IMR-90 (cell line): ENCODE measurements at regions not wholly inside any gene's neighbourhood (a gene's known extent, or its start where the extent isn't known, plus 50 kb on each side); places are given as distances from the start of the nearest gene placed in this dataset.

Experiments used
- ATAC-seq: fragments of 200-7000 bp; cut with Tn5 transposase; 2 replicates; pipeline ENCODE4 v1.9.1; 2020; ENCODE audit warnings: low read depth, mild to moderate bottlenecking, moderate library complexity
- BruUV-seq: library from RNA; stranded (reverse); fragments of 400-500 nt; replicated peaks from 2 replicates; lab custom pipeline; 2021; lab: Mats Ljungman, UMichigan
- CTCF ChIA-PET: fragments of 300-600 bp; formaldehyde crosslinking; extraction: SDS; loops from one replicate; lab custom pipeline; 2021; ENCODE audit warnings: antibody characterized with exemption; lab: Yijun Ruan, JAX
- POLR2A ChIA-PET: fragments of 300-600 bp; sonication (Branson Sonifier 250); formaldehyde crosslinking; loops from one replicate; lab custom pipeline; 2022; ENCODE audit warnings: antibody characterized with exemption; ENCODE audit not compliant: unreplicated experiment; lab: Charles Lee
- DNase-seq: peaks from one replicate; pipeline ENCODE4 v3.0.0; 2013
- H2AFZ ChIP-seq: replicated peaks from 2 replicates; pipeline ENCODE3; 2013; ENCODE audit warnings: low read length, mild to moderate bottlenecking; ENCODE audit not compliant: poor library complexity
- H2AK5ac ChIP-seq: 2 replicates; pipeline ENCODE4 v1.6.1; 2013; ENCODE audit warnings: low read depth, low read length, inconsistent platforms
- H2AK9ac ChIP-seq: replicated peaks from 2 replicates; pipeline ENCODE3; 2013; ENCODE audit warnings: mild to moderate bottlenecking, low read depth, low read length, moderate library complexity; ENCODE audit not compliant: poor library complexity
- H2BK120ac ChIP-seq: 2 replicates; pipeline ENCODE4 v1.6.1; 2013; ENCODE audit warnings: low read depth, low read length, inconsistent platforms
- H2BK15ac ChIP-seq: 3 replicates; pipeline ENCODE4 v1.6.1; 2013; ENCODE audit warnings: low read depth, low read length, inconsistent platforms
- H2BK20ac ChIP-seq: 2 replicates; pipeline ENCODE4 v1.6.1; 2013; ENCODE audit warnings: low read depth, mild to moderate bottlenecking, inconsistent platforms, low read length, moderate library complexity
- H2BK5ac ChIP-seq: 2 replicates; pipeline ENCODE4 v1.6.1; 2013; ENCODE audit warnings: mild to moderate bottlenecking, low read depth, low read length, inconsistent platforms; ENCODE audit not compliant: poor library complexity, severe bottlenecking
- H3K14ac ChIP-seq: replicated peaks from 2 replicates; pipeline ENCODE4 v1.6.1; 2013; ENCODE audit warnings: low read depth, low read length, inconsistent platforms
- H3K18ac ChIP-seq: 2 replicates; pipeline ENCODE4 v1.6.1; 2013; ENCODE audit warnings: low read depth, low read length, control low read depth
- H3K23ac ChIP-seq: 2 replicates; pipeline ENCODE4 v1.6.1; 2013; ENCODE audit warnings: low read depth, low read length, inconsistent platforms
- H3K27ac ChIP-seq: 2 replicates; pipeline ENCODE4 v1.5.1; 2013; ENCODE audit warnings: mild to moderate bottlenecking, control low read depth, low read length; ENCODE audit not compliant: insufficient read depth
- H3K27me3 ChIP-seq: 2 replicates; pipeline ENCODE4 v1.6.1; 2013; ENCODE audit warnings: low read length; ENCODE audit not compliant: control insufficient read depth, insufficient read depth
- H3K36me3 ChIP-seq: 2 replicates; pipeline ENCODE4 v1.6.1; 2013; ENCODE audit warnings: low read length, mixed read lengths; ENCODE audit not compliant: control insufficient read depth, insufficient read depth
- H3K4ac ChIP-seq: 2 replicates; pipeline ENCODE4 v1.6.1; 2013; ENCODE audit warnings: low read depth, low read length, inconsistent platforms
- H3K4me1 ChIP-seq: 2 replicates; pipeline ENCODE4 v1.6.1; 2013; ENCODE audit warnings: low read length, mixed read lengths; ENCODE audit not compliant: control insufficient read depth, insufficient read depth
- H3K4me2 ChIP-seq: 2 replicates; pipeline ENCODE4 v1.6.1; 2013; ENCODE audit warnings: low read depth, mild to moderate bottlenecking, control low read depth, low read length, moderate library complexity
- H3K4me3 ChIP-seq: 2 replicates; pipeline ENCODE4 v1.5.1; 2013; ENCODE audit warnings: low read depth, mild to moderate bottlenecking, control low read depth, low read length, moderate library complexity; ENCODE audit not compliant: insufficient read depth
- H3K56ac ChIP-seq: 2 replicates; pipeline ENCODE4 v1.6.1; 2013; ENCODE audit warnings: low read length, inconsistent platforms; ENCODE audit not compliant: insufficient read depth; ENCODE audit errors: extremely low read depth
- H3K79me1 ChIP-seq, 2 experiments: 2 replicates each; pipeline ENCODE4 v1.6.1; 2013; ENCODE audit warnings: low read length in 2 of 2, inconsistent platforms in 1 of 2, low read depth in 1 of 2
- H3K9ac ChIP-seq: 2 replicates; pipeline ENCODE4 v1.6.1; 2013; ENCODE audit warnings: low read depth, low read length, control low read depth
- H3K9me1 ChIP-seq: 2 replicates; pipeline ENCODE4 v1.6.1; 2013; ENCODE audit warnings: low read length, inconsistent platforms; ENCODE audit not compliant: insufficient read depth
- H3K9me3 ChIP-seq: 2 replicates; pipeline ENCODE4 v1.6.1; 2013; ENCODE audit warnings: low read length; ENCODE audit not compliant: control insufficient read depth, insufficient read depth
- H4K20me1 ChIP-seq: 2 replicates; pipeline ENCODE4 v1.6.1; 2013; ENCODE audit warnings: low read length, inconsistent platforms; ENCODE audit not compliant: insufficient read depth
- H4K5ac ChIP-seq: 2 replicates; pipeline ENCODE4 v1.6.1; 2013; ENCODE audit warnings: mild to moderate bottlenecking, low read depth, low read length, control low read depth
- H4K8ac ChIP-seq, 2 experiments: 2 replicates each; pipeline ENCODE4 v1.6.1; 2013; ENCODE audit warnings: low read depth in 2 of 2, low read length in 2 of 2, control low read depth in 1 of 2, inconsistent platforms in 1 of 2
- H4K91ac ChIP-seq: 2 replicates; pipeline ENCODE4 v1.6.1; 2013; ENCODE audit warnings: low read depth, low read length, inconsistent platforms; ENCODE audit not compliant: insufficient read depth
- CEBPB ChIP-seq: IDR thresholded peaks from 2 replicates; pipeline ENCODE4 v1.6.1; 2012; ENCODE audit warnings: low read depth, low read length, improper control_type of control experiment
- ELK1 ChIP-seq: fragments of 150-350 bp; IDR thresholded peaks from 2 replicates; pipeline ENCODE4 v1.6.1; 2016; ENCODE audit warnings: low read depth, mild to moderate bottlenecking, low read length, moderate library complexity, borderline replicate concordance
- FOS ChIP-seq: fragments of 150-350 bp; IDR thresholded peaks from 2 replicates; pipeline ENCODE4 v1.6.1; 2016; ENCODE audit warnings: low read depth, low read length
- MAZ ChIP-seq: IDR thresholded peaks from 2 replicates; pipeline ENCODE4 v1.6.1; 2012; ENCODE audit warnings: low read depth, mild to moderate bottlenecking, low read length, improper control_type of control experiment, moderate library complexity, borderline replicate concordance
- MXI1 ChIP-seq: IDR thresholded peaks from 2 replicates; pipeline ENCODE4 v1.6.1; 2012; ENCODE audit warnings: low read depth, mild to moderate bottlenecking, low read length, moderate library complexity, borderline replicate concordance
- POLR2A ChIP-seq: IDR thresholded peaks from 2 replicates; pipeline ENCODE4 v1.6.1; 2012; ENCODE audit warnings: mild to moderate bottlenecking, low read depth, low read length
- RAD21 ChIP-seq: IDR thresholded peaks from 2 replicates; pipeline ENCODE4 v1.6.1; 2012; ENCODE audit warnings: low read length, improper control_type of control experiment
- RCOR1 ChIP-seq: IDR thresholded peaks from 2 replicates; pipeline ENCODE4 v1.6.1; 2012; ENCODE audit warnings: mild to moderate bottlenecking, low read length, improper control_type of control experiment; ENCODE audit not compliant: insufficient replicate concordance
- RFX5 ChIP-seq: IDR thresholded peaks from 2 replicates; pipeline ENCODE4 v1.8.0; 2012; ENCODE audit warnings: low read depth, mild to moderate bottlenecking, low read length, moderate library complexity
- SMC3 ChIP-seq: fragments of 150-350 bp; IDR thresholded peaks from 2 replicates; pipeline ENCODE4 v1.6.1; 2016; ENCODE audit warnings: low read depth, mild to moderate bottlenecking, antibody characterized with exemption, low read length, moderate library complexity
- WGBS, 2 experiments: methylation state at CpG; one replicate each; pipeline versions ENCODE4 v1.1.5 to v1.1.7; 2013; ENCODE audit warnings: missing lambda C conversion rate in 2 of 2; ENCODE audit not compliant: insufficient read length in 1 of 2; ENCODE audit errors: extremely low coverage in 2 of 2; 5-methylcytosine and 5-hydroxymethylcytosine counted together
- dilution Hi-C: fragments of 300-500 bp; cut with HindIII; formaldehyde crosslinking; loops from one replicate; pipeline ENCODE4 v1.14.3; 2018; ENCODE audit warnings: low sequenced_read_pairs; ENCODE audit not compliant: unreplicated experiment
- in situ Hi-C: fragments of 300-500 bp; cut with MboI; formaldehyde crosslinking; loops from 3 replicates; pipeline ENCODE4 v1.14.3; 2019; ENCODE audit warnings: low sequenced_read_pairs, inconsistent platforms, mixed read lengths
- intact Hi-C: fragments of 100-400 bp; cut with micrococcal nuclease; formaldehyde crosslinking; loops from 2 replicates; pipeline ENCODE4 v1.10.0; 2022
- TF ChIP-seq, protein P1 (sequence below): fragments of 150-350 bp; IDR thresholded peaks from 2 replicates; pipeline ENCODE4 v1.6.1; 2017; ENCODE audit warnings: mild to moderate bottlenecking, antibody characterized with exemption, low read length, low read depth

DNA sequence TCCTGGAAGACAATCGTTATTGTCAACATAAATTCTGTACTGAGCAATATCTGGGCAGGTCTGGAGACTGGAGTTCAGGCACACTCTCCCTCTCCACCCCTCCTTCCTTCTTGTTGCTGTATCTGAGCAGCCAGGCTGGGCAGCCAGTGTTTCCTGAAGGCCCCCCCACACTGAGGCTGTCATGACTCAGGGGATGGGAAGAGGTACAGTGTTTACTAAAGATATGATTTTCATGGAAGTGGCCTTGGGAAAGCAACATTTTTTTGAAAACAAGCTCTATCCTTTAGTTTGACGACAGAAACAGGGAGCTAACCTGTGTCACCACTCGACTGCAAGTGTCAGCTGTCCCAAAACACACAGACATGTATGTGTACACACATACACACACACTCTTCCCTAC, 1485.4 kb upstream of the TMEM132C start:
- Histone ChIP-seq H3K27ac (no peak overlapping the region), H2BK20ac (no peak overlapping the region), H2AFZ (no peak overlapping the region), H3K4me2 (no peak overlapping the region), H3K18ac (no peak overlapping the region), H4K91ac (no peak overlapping the region), H2AK9ac (no peak overlapping the region), H3K23ac (no peak overlapping the region), H3K79me1 (no peaks in the 10 kb centered on the region), H3K4me1 (no peaks in the 10 kb centered on the region), H2BK5ac (no peak overlapping the region), H4K20me1 (no peaks in the 10 kb centered on the region), H2BK15ac (no peak overlapping the region), H3K4me3 (no peak overlapping the region), H4K5ac (no peak overlapping the region), H2BK120ac (no peak overlapping the region), H3K36me3 (no peaks in the 10 kb centered on the region), H2AK5ac (no peak overlapping the region), H3K27me3 (no peaks in the 10 kb centered on the region), H3K9me3 (peaks cover 14% of the 10 kb centered on the region), H3K56ac (no peak overlapping the region), H3K4ac (no peak overlapping the region), H3K9me1 (no peaks in the 10 kb centered on the region), H3K14ac (no peak overlapping the region), H4K8ac (no peak overlapping the region), H3K9ac (no peak overlapping the region)
- DNase-seq (no peak), ATAC-seq (no peak)
- intact Hi-C loops: no loop called here
- dilution Hi-C loops: no loop called here
- POLR2A ChIA-PET: no interaction called here
- WGBS, 2 experiments: no CpG with 5 or more reads among the region's 3 CpGs
- BruUV-seq: no TSS peak
- in situ Hi-C loops: no loop called here
- CTCF ChIA-PET: no interaction called here
- TF ChIP-seq FOS (no peak), ELK1 (no peak), MXI1 (no peak), RAD21 (no peak), POLR2A (no peak), MAZ (no peak), SMC3 (no peak), CEBPB (no peak), RFX5 (no peak), RCOR1 (no peak)
- TF ChIP-seq, protein P1, sequence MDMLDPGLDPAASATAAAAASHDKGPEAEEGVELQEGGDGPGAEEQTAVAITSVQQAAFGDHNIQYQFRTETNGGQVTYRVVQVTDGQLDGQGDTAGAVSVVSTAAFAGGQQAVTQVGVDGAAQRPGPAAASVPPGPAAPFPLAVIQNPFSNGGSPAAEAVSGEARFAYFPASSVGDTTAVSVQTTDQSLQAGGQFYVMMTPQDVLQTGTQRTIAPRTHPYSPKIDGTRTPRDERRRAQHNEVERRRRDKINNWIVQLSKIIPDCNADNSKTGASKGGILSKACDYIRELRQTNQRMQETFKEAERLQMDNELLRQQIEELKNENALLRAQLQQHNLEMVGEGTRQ: no peak
